GM10266 (cell line): ENCODE measurements at regions not wholly inside any gene's neighbourhood (a gene's known extent, or its start where the extent isn't known, plus 50 kb on each side); places are given as distances from the start of the nearest gene placed in this dataset.

Experiments used
- DNase-seq: peaks from one replicate; pipeline ENCODE4 v3.0.0; 2012; ENCODE audit errors: extremely low spot score
- CTCF ChIP-seq: IDR thresholded peaks from 2 replicates; pipeline ENCODE4 v1.5.1; 2012; ENCODE audit warnings: mild to moderate bottlenecking, low read depth; ENCODE audit not compliant: control insufficient read depth, insufficient read depth; ENCODE audit errors: missing control alignments

DNA sequence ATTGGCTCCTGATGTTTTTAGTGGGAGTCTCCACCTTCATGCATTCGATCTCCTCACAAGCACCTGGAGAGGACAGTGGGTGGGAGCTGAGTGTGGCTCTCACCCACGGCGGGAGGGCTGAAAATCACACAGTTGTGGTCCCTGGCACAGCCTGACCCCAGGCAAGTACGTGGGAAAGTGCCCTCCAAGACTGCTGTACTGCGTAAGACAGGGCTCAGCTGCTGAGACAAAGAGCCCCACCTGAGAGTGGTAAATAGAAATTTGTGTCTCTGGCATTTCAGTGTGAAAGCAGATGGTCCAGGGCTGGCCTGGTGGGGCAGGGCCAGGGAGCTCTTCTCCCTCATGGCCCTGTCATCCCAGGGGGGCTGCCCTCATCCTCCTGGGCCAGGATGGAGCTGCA lies 77.4 kb upstream of the IQSEC1 start:
- TF ChIP-seq CTCF, result no peak
- no peak for DNase-seq

- no peak for TF ChIP-seq CTCF
- DNase-seq, result no peak
Observed at GRCh38 chr3:13149330-13150108, 76.3 kb upstream of the IQSEC1 start.

DNA sequence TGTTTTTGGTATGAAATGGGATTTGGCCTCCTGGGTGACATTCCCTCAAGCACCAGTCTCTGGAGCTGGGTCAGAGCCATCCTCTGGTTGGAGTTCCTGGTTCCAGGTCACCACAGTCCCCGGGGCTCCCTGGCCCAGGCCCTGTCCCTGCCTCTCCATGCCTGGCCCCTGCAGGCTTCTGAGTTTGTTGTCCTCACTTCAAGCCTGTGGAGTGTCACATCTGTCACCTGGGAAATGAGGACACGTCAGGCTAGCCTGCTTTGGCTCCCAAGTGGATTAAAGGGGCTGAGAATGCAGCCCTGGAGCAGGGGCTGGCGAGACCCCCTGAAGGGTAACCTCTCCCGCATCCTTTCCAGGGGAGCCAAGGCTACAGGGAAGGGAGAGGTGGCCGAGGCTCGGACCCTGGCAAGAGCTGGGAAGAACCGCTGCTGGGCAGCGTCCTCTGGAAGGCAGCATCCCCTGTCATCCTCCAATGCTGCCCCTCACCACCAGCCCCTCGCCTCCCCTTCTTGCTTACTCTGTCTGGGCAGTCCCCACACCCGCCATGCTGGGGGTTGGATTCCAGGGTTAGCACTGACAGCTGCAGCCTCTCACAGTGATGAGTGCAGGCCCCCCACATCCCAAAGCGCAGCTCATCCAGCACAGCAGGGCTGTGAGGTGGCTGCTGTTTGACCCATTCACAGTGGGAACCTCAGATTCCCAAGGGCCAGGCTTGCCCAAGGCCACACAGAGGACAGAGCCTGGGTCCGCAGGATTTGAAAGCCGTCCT lies 75.5 kb upstream of the IQSEC1 start:
- no peak for TF ChIP-seq CTCF

DNA sequence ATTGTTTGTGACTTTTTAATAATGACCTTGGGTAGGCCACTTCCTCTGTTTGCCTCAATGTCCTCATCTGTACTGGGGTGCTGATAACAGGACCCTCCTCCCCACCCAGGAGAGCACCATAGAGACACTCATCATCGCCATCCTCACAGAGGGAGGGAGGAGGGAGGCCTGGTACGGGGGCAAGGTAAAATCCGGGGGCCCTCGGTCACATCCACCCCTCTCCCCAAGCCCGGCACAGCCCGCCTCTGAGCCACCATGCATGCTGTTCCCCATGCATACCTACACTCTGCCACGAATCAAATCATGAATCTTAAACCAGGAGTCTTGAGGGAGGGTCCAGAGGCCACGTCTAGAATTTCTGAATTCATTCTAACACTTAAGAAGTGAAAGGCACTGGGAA lies 74.9 kb upstream of the IQSEC1 start:
- no peak for TF ChIP-seq CTCF
- no peak for DNase-seq

More for the DNA sequence above, 75.5 kb upstream of the IQSEC1 start:
- no peak for DNase-seq

DNA sequence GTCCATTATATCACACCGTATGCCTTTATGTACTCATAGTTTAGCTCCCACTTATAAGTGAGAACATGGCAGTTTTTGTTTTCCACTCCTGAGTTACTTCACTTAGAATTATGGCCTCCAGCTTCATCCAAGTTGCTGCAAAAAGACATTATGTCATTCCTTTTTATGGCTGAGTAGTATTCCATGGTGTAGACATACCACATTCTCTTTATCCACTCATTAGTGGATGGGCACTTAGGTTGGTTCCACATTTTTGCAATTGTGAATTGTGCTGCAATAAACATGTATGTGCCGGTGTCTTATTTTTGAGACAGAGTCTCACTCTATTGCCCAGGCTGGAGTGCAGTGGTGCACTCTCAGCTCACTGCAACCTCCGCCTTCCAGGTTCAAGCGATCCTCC lies 74.1 kb upstream of the IQSEC1 start:
- TF ChIP-seq CTCF, result no peak
- DNase-seq, result no peak

- no peak for TF ChIP-seq CTCF
- DNase-seq, result no peak
Observed at GRCh38 chr3:13146643-13147143, 73.5 kb upstream of the IQSEC1 start.
